ENCODE measurements at regions not wholly inside any gene's neighbourhood (a gene's known extent, or its start where the extent isn't known, plus 50 kb on each side); places are given as distances from the start of the nearest gene placed in this dataset.

DNA sequence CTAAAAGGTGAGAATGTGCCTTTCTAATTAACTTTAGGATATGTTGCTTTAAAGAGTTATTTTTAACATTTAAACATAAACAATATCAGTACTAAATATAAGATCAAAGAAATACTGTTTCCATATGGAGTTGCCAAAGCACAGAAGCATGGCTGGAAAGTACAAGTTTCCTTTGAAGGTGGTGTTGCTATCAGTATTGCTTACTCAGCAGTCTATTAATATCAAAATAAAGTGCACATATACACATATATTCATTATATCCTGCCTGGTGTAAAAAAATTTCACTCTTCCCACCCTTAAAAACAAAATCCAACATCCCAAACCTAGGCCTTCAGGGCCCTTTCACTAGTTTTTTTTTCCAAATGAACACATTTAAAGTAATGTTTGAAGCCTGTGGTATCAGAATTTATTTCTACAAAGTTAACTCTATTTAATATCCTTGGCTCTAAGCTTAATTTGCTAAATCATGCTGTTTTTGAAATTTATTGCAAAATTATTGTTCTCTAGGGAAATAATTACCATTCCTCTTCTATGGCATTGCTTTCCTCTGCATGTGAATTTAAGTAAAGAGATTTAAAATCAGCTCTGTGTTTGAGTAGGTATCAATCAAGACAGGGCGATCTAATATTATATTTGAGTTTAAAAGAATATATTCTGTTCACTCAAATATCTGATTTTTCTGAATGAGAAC lies 192.7 kb upstream of the MEIS1 start:
- TF ChIP-seq, protein P1, sequence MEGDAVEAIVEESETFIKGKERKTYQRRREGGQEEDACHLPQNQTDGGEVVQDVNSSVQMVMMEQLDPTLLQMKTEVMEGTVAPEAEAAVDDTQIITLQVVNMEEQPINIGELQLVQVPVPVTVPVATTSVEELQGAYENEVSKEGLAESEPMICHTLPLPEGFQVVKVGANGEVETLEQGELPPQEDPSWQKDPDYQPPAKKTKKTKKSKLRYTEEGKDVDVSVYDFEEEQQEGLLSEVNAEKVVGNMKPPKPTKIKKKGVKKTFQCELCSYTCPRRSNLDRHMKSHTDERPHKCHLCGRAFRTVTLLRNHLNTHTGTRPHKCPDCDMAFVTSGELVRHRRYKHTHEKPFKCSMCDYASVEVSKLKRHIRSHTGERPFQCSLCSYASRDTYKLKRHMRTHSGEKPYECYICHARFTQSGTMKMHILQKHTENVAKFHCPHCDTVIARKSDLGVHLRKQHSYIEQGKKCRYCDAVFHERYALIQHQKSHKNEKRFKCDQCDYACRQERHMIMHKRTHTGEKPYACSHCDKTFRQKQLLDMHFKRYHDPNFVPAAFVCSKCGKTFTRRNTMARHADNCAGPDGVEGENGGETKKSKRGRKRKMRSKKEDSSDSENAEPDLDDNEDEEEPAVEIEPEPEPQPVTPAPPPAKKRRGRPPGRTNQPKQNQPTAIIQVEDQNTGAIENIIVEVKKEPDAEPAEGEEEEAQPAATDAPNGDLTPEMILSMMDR (conservative IDR thresholded peaks at IDR 0.05; ENCODE audit: low read length) = no peak
- no peak for TF ChIP-seq EZH2phosphoT487 (IDR thresholded peaks at IDR 0.05; ENCODE audit: borderline replicate concordance)

Data from Loucy (cell line).